OCI-LY3 (cell line): ENCODE measurements at regions not wholly inside any gene's neighbourhood (a gene's known extent, or its start where the extent isn't known, plus 50 kb on each side); places are given as distances from the start of the nearest gene placed in this dataset.

Source experiments
- EZH2phosphoT487 ChIP-seq: fragments of 200-600 bp; shearing (Covaris generic); IDR thresholded peaks from 2 replicates; pipeline ENCODE4 v1.6.1; 2018; ENCODE audit warnings: antibody characterized with exemption, mixed run types, low read depth
- TF ChIP-seq, protein P1 (sequence below): fragments of 200-600, 300-600 bp; sonication (generic); IDR thresholded peaks from 2 replicates; pipeline ENCODE4 v1.5.1; 2014; ENCODE audit warnings: antibody characterized with exemption, low read length, low read depth

DNA sequence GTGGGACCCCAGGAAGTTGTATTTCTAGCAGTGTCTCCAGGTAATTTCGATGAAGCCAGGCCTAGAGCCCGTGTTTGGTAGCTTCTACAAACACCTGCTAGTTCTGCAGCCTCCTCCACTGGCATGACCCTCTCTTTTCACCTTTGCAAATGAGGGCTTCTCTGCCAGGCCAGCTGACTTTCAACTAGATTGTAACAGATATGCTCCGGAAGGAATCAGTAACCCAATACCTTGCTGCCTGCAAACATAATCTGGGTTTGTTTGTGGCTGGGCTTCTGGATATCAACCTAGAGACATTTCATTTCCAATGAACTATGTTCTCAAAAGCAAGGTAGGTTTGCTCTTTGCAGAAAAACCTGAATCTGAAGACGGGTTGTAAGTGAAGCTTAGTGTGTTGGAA lies 354.8 kb downstream of the DMRT2 start:
- TF ChIP-seq, protein P1, sequence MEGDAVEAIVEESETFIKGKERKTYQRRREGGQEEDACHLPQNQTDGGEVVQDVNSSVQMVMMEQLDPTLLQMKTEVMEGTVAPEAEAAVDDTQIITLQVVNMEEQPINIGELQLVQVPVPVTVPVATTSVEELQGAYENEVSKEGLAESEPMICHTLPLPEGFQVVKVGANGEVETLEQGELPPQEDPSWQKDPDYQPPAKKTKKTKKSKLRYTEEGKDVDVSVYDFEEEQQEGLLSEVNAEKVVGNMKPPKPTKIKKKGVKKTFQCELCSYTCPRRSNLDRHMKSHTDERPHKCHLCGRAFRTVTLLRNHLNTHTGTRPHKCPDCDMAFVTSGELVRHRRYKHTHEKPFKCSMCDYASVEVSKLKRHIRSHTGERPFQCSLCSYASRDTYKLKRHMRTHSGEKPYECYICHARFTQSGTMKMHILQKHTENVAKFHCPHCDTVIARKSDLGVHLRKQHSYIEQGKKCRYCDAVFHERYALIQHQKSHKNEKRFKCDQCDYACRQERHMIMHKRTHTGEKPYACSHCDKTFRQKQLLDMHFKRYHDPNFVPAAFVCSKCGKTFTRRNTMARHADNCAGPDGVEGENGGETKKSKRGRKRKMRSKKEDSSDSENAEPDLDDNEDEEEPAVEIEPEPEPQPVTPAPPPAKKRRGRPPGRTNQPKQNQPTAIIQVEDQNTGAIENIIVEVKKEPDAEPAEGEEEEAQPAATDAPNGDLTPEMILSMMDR, result no peak
- no peak for TF ChIP-seq EZH2phosphoT487
